ENCODE measurements at regions not wholly inside any gene's neighbourhood (a gene's known extent, or its start where the extent isn't known, plus 50 kb on each side); places are given as distances from the start of the nearest gene placed in this dataset.
"Not testable (repeated sequence)": the region's sequence is repeated elsewhere in the genome, so short reads cannot be mapped to it uniquely, and the experiment has no call there.

- H3K36me3 ChIP-seq (ENCODE audit: control insufficient read depth, insufficient read depth, low read length, severe bottlenecking), result no peaks in the 10 kb centered on the region
- H3K9ac ChIP-seq (ENCODE audit: low read length), result no peak overlapping the region
- H3K4me3 ChIP-seq (ENCODE audit: low read length), result no peak overlapping the region
- no peaks in the 10 kb centered on the region for H3K4me1 ChIP-seq (ENCODE audit: control insufficient read depth, insufficient read depth, low read length)
- H3K27me3 ChIP-seq (replicated peaks; ENCODE audit: control insufficient read depth, insufficient read depth, low read length), result no peaks in the 10 kb centered on the region
- no peak for DNase-seq (ENCODE audit: low read depth)
- H3K9me3 ChIP-seq (ENCODE audit: control insufficient read depth, low read length), result no peaks in the 10 kb centered on the region
These were observed 258.3 kb downstream of the SRGAP2C start for GRCh38 chr1:121443001-121443540.

DNA sequence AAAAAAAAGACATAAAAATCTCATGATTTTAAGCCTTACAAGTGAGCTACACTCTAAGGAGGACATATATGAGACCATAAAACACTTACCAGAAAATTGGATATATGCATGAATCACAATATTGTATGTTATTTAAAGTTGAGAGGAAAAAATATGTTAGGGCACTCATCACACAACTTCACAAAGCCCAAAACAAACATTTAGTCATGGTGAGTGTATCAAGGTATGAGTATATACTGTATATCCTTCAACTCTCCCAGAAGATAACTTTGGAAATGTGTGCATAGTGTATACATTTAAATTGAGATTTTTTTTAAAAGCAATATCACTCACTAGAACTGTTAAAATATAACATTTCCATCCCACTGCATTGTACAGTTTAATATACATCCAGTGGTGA is 259.3 kb downstream of the SRGAP2C start:
- H3K36me3 ChIP-seq (ENCODE audit: control insufficient read depth, insufficient read depth, low read length, severe bottlenecking), result no peaks in the 10 kb centered on the region
- H3K9me3 ChIP-seq (ENCODE audit: control insufficient read depth, low read length), result no peaks in the 10 kb centered on the region
- no peaks in the 10 kb centered on the region for H3K4me1 ChIP-seq (ENCODE audit: control insufficient read depth, insufficient read depth, low read length)
- no peak overlapping the region for H3K4me3 ChIP-seq (ENCODE audit: low read length)
- H3K27me3 ChIP-seq (replicated peaks; ENCODE audit: control insufficient read depth, insufficient read depth, low read length), result no peaks in the 10 kb centered on the region
- no peak for DNase-seq (ENCODE audit: low read depth)
- H3K9ac ChIP-seq (ENCODE audit: low read length), result no peak overlapping the region

DNA sequence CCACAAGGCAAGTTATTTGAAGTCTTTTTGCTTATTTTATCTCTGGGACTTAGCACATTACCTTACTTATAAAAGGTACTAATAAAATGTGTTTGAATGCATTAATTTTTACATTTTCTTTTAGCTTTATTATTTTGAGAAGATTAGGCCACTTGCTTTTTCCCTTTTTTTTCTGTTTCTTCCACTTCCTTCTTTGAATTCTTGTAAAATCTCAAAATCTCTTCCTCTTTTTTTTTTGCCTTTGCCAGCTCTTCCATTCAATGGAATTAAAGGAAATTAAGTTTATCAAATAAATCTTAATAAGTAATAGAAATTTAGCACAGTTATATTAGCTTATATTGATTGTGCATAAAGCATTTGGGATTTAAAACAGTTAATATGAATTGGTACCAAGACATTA is 260.9 kb downstream of the SRGAP2C start:
- H3K9ac ChIP-seq (ENCODE audit: low read length), result no peak overlapping the region
- H3K36me3 ChIP-seq (ENCODE audit: control insufficient read depth, insufficient read depth, low read length, severe bottlenecking), result no peaks in the 10 kb centered on the region
- H3K4me1 ChIP-seq (ENCODE audit: control insufficient read depth, insufficient read depth, low read length), result no peaks in the 10 kb centered on the region
- H3K4me3 ChIP-seq (ENCODE audit: low read length), result no peak overlapping the region
- H3K9me3 ChIP-seq (ENCODE audit: control insufficient read depth, low read length), result no peaks in the 10 kb centered on the region
- no peak for DNase-seq (ENCODE audit: low read depth)
- no peaks in the 10 kb centered on the region for H3K27me3 ChIP-seq (replicated peaks; ENCODE audit: control insufficient read depth, insufficient read depth, low read length)

GRCh38 chr1:121447280-121447923 is 262.6 kb downstream of the SRGAP2C start:
- not testable (repeated sequence) for H3K4me3 ChIP-seq (ENCODE audit: low read length); H3K4me1 ChIP-seq (ENCODE audit: control insufficient read depth, insufficient read depth, low read length); H3K36me3 ChIP-seq (ENCODE audit: control insufficient read depth, insufficient read depth, low read length, severe bottlenecking); H3K9me3 ChIP-seq (ENCODE audit: control insufficient read depth, low read length); H3K9ac ChIP-seq (ENCODE audit: low read length); H3K27me3 ChIP-seq (replicated peaks; ENCODE audit: control insufficient read depth, insufficient read depth, low read length)
- DNase-seq (ENCODE audit: low read depth), result peak; percentile 41

DNA sequence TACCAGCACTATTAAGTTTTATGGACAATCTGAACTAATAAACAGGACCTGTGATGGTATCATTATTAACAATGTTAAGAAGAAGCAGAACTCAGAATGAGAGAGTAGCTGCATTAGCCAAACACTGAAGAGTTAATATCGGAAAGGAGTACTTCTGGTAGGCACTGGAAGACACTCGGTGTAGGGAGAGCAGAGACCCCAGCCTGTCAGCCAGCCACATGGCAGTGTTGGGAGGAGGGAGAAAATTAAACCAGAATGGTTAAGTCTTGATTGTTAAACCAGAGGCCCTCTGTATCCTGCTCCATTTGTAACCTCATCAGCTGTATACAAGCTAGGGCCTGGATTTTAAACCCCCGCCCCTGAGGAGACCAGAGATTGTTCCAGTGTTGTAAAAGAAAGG is 263.3 kb downstream of the SRGAP2C start:
- H3K4me1 ChIP-seq (ENCODE audit: control insufficient read depth, insufficient read depth, low read length); H3K4me3 ChIP-seq (ENCODE audit: low read length); H3K9me3 ChIP-seq (ENCODE audit: control insufficient read depth, low read length); H3K36me3 ChIP-seq (ENCODE audit: control insufficient read depth, insufficient read depth, low read length, severe bottlenecking); DNase-seq (ENCODE audit: low read depth); H3K27me3 ChIP-seq (replicated peaks; ENCODE audit: control insufficient read depth, insufficient read depth, low read length); H3K9ac ChIP-seq (ENCODE audit: low read length): not testable (repeated sequence)

DNA sequence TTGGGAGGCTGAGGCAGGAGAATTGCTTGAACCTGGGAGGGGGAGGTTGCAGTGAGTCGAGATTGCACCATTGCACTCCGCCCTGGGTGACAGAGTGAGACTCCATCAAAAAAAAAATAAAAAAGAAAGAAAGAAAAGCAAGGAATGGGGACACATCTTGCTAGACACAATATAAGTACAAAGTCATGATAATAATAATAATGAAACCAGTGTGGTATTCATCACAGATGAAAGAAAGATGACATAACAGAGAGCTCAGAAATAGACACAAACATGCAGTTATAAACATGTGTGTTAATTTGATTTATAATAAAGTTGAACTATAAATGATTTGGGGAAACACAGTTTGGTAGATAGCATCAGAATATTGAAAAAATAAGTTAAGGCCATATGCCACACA is 264.1 kb downstream of the SRGAP2C start:
- no peaks in the 10 kb centered on the region for H3K9me3 ChIP-seq (ENCODE audit: control insufficient read depth, low read length)
- H3K4me1 ChIP-seq (ENCODE audit: control insufficient read depth, insufficient read depth, low read length), result no peaks in the 10 kb centered on the region
- DNase-seq (ENCODE audit: low read depth), result no peak
- H3K27me3 ChIP-seq (replicated peaks; ENCODE audit: control insufficient read depth, insufficient read depth, low read length), result no peaks in the 10 kb centered on the region
- no peaks in the 10 kb centered on the region for H3K36me3 ChIP-seq (ENCODE audit: control insufficient read depth, insufficient read depth, low read length, severe bottlenecking)
- H3K4me3 ChIP-seq (ENCODE audit: low read length), result no peak overlapping the region
- no peak overlapping the region for H3K9ac ChIP-seq (ENCODE audit: low read length)

GRCh38 chr1:121452484-121452883 is 267.7 kb downstream of the SRGAP2C start:
- no peaks in the 10 kb centered on the region for H3K36me3 ChIP-seq (ENCODE audit: control insufficient read depth, insufficient read depth, low read length, severe bottlenecking)
- no peaks in the 10 kb centered on the region for H3K27me3 ChIP-seq (replicated peaks; ENCODE audit: control insufficient read depth, insufficient read depth, low read length)
- no peaks in the 10 kb centered on the region for H3K9me3 ChIP-seq (ENCODE audit: control insufficient read depth, low read length)
- DNase-seq (ENCODE audit: low read depth), result no peak
- H3K9ac ChIP-seq (ENCODE audit: low read length), result no peak overlapping the region
- H3K4me3 ChIP-seq (ENCODE audit: low read length), result no peak overlapping the region
- no peaks in the 10 kb centered on the region for H3K4me1 ChIP-seq (ENCODE audit: control insufficient read depth, insufficient read depth, low read length)

DNA sequence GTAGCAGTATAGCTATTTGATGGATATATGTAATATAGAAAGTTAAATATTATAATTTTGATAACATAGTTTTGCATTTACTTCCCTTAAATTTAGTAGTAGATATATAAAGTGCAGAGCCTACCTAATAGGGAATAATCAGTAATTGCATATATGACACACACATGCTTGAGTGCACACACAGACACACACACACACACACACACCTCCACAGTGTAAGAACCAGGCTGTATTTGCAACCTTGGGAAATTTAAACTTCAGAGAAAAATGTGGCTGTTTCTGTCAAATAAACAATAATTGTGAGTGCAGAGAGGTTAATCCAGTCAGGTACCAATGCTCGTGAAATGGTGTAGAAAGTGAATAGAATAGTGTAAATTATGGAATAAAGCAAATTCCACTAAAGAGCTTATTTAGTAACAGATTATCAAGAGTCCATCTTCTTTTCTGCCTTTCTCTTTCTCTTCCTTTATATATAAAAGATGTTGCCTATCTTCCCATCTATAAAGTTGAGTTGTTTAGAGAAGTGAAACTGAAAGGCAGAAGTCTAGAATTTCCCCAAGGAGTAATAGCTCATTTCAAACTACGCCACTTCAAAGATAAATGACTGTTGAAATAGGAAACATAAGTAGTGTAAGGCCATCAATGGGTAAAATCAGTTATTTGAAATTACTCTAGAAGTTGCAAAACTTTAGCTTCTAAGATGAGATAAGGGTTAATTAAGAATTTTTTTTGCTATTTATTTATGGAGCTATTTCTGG is 273.7 kb downstream of the SRGAP2C start:
- no peaks in the 10 kb centered on the region for H3K4me1 ChIP-seq (ENCODE audit: control insufficient read depth, insufficient read depth, low read length)
- H3K27me3 ChIP-seq (replicated peaks; ENCODE audit: control insufficient read depth, insufficient read depth, low read length), result no peaks in the 10 kb centered on the region
- DNase-seq (ENCODE audit: low read depth), result peak; percentile 4
- H3K9me3 ChIP-seq (ENCODE audit: control insufficient read depth, low read length), result no peaks in the 10 kb centered on the region
- H3K36me3 ChIP-seq (ENCODE audit: control insufficient read depth, insufficient read depth, low read length, severe bottlenecking), result no peaks in the 10 kb centered on the region
- H3K9ac ChIP-seq (ENCODE audit: low read length), result no peak overlapping the region
- no peak overlapping the region for H3K4me3 ChIP-seq (ENCODE audit: low read length)

- H3K9me3 ChIP-seq (ENCODE audit: control insufficient read depth, low read length), result no peaks in the 10 kb centered on the region
- H3K4me1 ChIP-seq (ENCODE audit: control insufficient read depth, insufficient read depth, low read length), result no peaks in the 10 kb centered on the region
- H3K9ac ChIP-seq (ENCODE audit: low read length), result no peak overlapping the region
- DNase-seq (ENCODE audit: low read depth), result no peak
- H3K4me3 ChIP-seq (ENCODE audit: low read length), result no peak overlapping the region
- H3K27me3 ChIP-seq (replicated peaks; ENCODE audit: control insufficient read depth, insufficient read depth, low read length), result no peaks in the 10 kb centered on the region
- H3K36me3 ChIP-seq (ENCODE audit: control insufficient read depth, insufficient read depth, low read length, severe bottlenecking), result no peaks in the 10 kb centered on the region
These were observed 274.5 kb downstream of the SRGAP2C start for GRCh38 chr1:121459235-121459634.

- H3K36me3 ChIP-seq (ENCODE audit: control insufficient read depth, insufficient read depth, low read length, severe bottlenecking); H3K4me3 ChIP-seq (ENCODE audit: low read length); DNase-seq (ENCODE audit: low read depth); H3K27me3 ChIP-seq (replicated peaks; ENCODE audit: control insufficient read depth, insufficient read depth, low read length); H3K9me3 ChIP-seq (ENCODE audit: control insufficient read depth, low read length); H3K9ac ChIP-seq (ENCODE audit: low read length); H3K4me1 ChIP-seq (ENCODE audit: control insufficient read depth, insufficient read depth, low read length): not testable (repeated sequence)
These were observed 284.6 kb downstream of the SRGAP2C start for GRCh38 chr1:121469395-121469794.

GRCh38 chr1:121470401-121470800 is 285.6 kb downstream of the SRGAP2C start:
- H3K36me3 ChIP-seq (ENCODE audit: control insufficient read depth, insufficient read depth, low read length, severe bottlenecking); H3K27me3 ChIP-seq (replicated peaks; ENCODE audit: control insufficient read depth, insufficient read depth, low read length); DNase-seq (ENCODE audit: low read depth); H3K9ac ChIP-seq (ENCODE audit: low read length); H3K4me1 ChIP-seq (ENCODE audit: control insufficient read depth, insufficient read depth, low read length); H3K9me3 ChIP-seq (ENCODE audit: control insufficient read depth, low read length); H3K4me3 ChIP-seq (ENCODE audit: low read length): not testable (repeated sequence)

Measured in adipocyte (in vitro differentiated cells).